K562 (cell line): ENCODE measurements at regions not wholly inside any gene's neighbourhood (a gene's known extent, or its start where the extent isn't known, plus 50 kb on each side); places are given as distances from the start of the nearest gene placed in this dataset.

Source experiments
- ATF1 ChIP-seq, 2 experiments: fragments of 450-650 bp in 1 of 2; IDR thresholded peaks; 2 replicates each; pipeline ENCODE4 v1.6.1; 2016; ENCODE audit warnings: missing compliant biosample characterization in 1 of 2, missing genetic modification characterization in 1 of 2
- CHD1 ChIP-seq: fragments of 200-600 bp; sonication (generic); IDR thresholded peaks from one replicate; pipeline ENCODE4 v1.6.1; 2012; ENCODE audit warnings: mild to moderate bottlenecking, moderate library complexity, low read length, inconsistent platforms
- CREB1 ChIP-seq, 2 experiments: sonication (generic) in 1 of 2; formaldehyde crosslinking in 1 of 2; IDR thresholded peaks; 2 replicates each; pipeline versions ENCODE4 v1.6.1 to v1.8.0; 2012 to 2022; ENCODE audit warnings: inconsistent platforms in 1 of 2, mild to moderate bottlenecking in 1 of 2, missing genetic modification reagents in 1 of 2, moderate library complexity in 1 of 2
- DIDO1 ChIP-seq: fragments of 450-650 bp; IDR thresholded peaks from 2 replicates; pipeline ENCODE4 v1.6.1; 2016; ENCODE audit warnings: low read depth, missing biosample characterization, missing genetic modification characterization
- MCM2 ChIP-seq: fragments of 450-650 bp; IDR thresholded peaks from 2 replicates; pipeline ENCODE4 v1.6.1; 2017; ENCODE audit warnings: low read depth, mild to moderate bottlenecking
- MYBL2 ChIP-seq, 2 experiments: fragments of 450-650 bp in 1 of 2; sonication (generic) in 1 of 2; formaldehyde crosslinking in 1 of 2; IDR thresholded peaks; 2 replicates each; pipeline versions ENCODE4 v1.6.1 to v1.8.1; 2017 to 2022; ENCODE audit warnings: borderline replicate concordance in 1 of 2, inconsistent platforms in 1 of 2, low read depth in 1 of 2, mild to moderate bottlenecking in 1 of 2, missing genetic modification reagents in 1 of 2, moderate library complexity in 1 of 2
- ZNF133 ChIP-seq: fragments of 250-450 bp; sonication (Bioruptor Pico); IDR thresholded peaks from 2 replicates; pipeline ENCODE4 v1.4.0; 2020; ENCODE audit warnings: mild to moderate bottlenecking
- TF ChIP-seq, protein P1 (sequence below), 2 experiments: fragments of 450-650 bp in 1 of 2; sonication (generic) in 1 of 2; formaldehyde crosslinking in 1 of 2; IDR thresholded peaks in 1 of 2; conservative IDR thresholded peaks in 1 of 2; 2 replicates each; pipeline versions ENCODE4 v1.6.1 to v1.8.1; 2016 to 2023; ENCODE audit warnings: mild to moderate bottlenecking in 2 of 2, moderate library complexity in 2 of 2, inconsistent platforms in 1 of 2, missing genetic modification reagents in 1 of 2
- TF ChIP-seq, protein P2 (sequence below): fragments of 450-650 bp; IDR thresholded peaks from 2 replicates; pipeline ENCODE4 v1.6.1; 2016; ENCODE audit warnings: mild to moderate bottlenecking, moderate library complexity

DNA sequence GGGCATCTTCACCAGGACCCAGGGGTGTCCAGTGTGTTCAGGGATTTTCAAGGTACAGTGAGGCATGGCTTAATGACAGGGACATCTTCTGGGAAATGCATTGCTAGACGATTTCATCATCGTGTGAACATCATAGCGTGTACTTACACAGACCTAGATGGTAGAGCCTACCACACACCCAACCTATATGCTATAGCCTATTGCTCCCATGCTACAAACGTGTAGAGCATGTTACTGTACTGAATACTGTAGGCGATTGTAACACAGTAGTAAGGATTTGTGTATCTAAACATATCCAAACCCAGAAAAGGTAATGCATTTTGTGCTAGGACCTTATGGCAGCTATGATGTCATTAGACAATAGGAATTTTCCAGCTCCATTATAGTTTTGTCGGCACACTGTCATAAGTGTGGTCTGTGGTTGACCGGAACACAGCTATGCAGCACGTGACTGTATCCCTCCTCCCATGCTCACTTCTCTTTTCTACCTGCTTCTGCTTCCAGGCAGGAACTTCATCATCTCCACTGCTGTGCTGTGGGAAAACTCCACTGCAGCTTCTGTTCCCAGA lies 416.2 kb upstream of the NFE2L3 start (continued):
- TF ChIP-seq DIDO1 (tag), result no peak
- no peak for TF ChIP-seq MYBL2 (IDR thresholded peaks at IDR 0.05; ENCODE audit: low read depth)
- no peak for TF ChIP-seq MYBL2 (CRISPR knock-in tag; IDR thresholded peaks at IDR 0.05; ENCODE audit: borderline replicate concordance)
- no peak for TF ChIP-seq ATF1 (CRISPR knock-in tag; IDR thresholded peaks at IDR 0.05)
- peak; percentile 41; the same call in 1 of the 2 replicates for TF ChIP-seq ATF1 (tag; IDR thresholded peaks at IDR 0.05)
- no peak for TF ChIP-seq CREB1 (IDR thresholded peaks at IDR 0.05)
- no peak for TF ChIP-seq CREB1 (CRISPR knock-in tag; IDR thresholded peaks at IDR 0.05)
- TF ChIP-seq, protein P1, sequence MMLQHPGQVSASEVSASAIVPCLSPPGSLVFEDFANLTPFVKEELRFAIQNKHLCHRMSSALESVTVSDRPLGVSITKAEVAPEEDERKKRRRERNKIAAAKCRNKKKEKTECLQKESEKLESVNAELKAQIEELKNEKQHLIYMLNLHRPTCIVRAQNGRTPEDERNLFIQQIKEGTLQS (IDR thresholded peaks at IDR 0.05), result peak; percentile 87
- TF ChIP-seq, protein P1 (CRISPR knock-in tag; conservative IDR thresholded peaks at IDR 0.05), result no peak
- no peak for TF ChIP-seq CHD1
- no peak for TF ChIP-seq MCM2
- TF ChIP-seq ZNF133, result 0 out of 2 replicates have a peak, but pooled peaks have one; percentile 64
- TF ChIP-seq, protein P2, sequence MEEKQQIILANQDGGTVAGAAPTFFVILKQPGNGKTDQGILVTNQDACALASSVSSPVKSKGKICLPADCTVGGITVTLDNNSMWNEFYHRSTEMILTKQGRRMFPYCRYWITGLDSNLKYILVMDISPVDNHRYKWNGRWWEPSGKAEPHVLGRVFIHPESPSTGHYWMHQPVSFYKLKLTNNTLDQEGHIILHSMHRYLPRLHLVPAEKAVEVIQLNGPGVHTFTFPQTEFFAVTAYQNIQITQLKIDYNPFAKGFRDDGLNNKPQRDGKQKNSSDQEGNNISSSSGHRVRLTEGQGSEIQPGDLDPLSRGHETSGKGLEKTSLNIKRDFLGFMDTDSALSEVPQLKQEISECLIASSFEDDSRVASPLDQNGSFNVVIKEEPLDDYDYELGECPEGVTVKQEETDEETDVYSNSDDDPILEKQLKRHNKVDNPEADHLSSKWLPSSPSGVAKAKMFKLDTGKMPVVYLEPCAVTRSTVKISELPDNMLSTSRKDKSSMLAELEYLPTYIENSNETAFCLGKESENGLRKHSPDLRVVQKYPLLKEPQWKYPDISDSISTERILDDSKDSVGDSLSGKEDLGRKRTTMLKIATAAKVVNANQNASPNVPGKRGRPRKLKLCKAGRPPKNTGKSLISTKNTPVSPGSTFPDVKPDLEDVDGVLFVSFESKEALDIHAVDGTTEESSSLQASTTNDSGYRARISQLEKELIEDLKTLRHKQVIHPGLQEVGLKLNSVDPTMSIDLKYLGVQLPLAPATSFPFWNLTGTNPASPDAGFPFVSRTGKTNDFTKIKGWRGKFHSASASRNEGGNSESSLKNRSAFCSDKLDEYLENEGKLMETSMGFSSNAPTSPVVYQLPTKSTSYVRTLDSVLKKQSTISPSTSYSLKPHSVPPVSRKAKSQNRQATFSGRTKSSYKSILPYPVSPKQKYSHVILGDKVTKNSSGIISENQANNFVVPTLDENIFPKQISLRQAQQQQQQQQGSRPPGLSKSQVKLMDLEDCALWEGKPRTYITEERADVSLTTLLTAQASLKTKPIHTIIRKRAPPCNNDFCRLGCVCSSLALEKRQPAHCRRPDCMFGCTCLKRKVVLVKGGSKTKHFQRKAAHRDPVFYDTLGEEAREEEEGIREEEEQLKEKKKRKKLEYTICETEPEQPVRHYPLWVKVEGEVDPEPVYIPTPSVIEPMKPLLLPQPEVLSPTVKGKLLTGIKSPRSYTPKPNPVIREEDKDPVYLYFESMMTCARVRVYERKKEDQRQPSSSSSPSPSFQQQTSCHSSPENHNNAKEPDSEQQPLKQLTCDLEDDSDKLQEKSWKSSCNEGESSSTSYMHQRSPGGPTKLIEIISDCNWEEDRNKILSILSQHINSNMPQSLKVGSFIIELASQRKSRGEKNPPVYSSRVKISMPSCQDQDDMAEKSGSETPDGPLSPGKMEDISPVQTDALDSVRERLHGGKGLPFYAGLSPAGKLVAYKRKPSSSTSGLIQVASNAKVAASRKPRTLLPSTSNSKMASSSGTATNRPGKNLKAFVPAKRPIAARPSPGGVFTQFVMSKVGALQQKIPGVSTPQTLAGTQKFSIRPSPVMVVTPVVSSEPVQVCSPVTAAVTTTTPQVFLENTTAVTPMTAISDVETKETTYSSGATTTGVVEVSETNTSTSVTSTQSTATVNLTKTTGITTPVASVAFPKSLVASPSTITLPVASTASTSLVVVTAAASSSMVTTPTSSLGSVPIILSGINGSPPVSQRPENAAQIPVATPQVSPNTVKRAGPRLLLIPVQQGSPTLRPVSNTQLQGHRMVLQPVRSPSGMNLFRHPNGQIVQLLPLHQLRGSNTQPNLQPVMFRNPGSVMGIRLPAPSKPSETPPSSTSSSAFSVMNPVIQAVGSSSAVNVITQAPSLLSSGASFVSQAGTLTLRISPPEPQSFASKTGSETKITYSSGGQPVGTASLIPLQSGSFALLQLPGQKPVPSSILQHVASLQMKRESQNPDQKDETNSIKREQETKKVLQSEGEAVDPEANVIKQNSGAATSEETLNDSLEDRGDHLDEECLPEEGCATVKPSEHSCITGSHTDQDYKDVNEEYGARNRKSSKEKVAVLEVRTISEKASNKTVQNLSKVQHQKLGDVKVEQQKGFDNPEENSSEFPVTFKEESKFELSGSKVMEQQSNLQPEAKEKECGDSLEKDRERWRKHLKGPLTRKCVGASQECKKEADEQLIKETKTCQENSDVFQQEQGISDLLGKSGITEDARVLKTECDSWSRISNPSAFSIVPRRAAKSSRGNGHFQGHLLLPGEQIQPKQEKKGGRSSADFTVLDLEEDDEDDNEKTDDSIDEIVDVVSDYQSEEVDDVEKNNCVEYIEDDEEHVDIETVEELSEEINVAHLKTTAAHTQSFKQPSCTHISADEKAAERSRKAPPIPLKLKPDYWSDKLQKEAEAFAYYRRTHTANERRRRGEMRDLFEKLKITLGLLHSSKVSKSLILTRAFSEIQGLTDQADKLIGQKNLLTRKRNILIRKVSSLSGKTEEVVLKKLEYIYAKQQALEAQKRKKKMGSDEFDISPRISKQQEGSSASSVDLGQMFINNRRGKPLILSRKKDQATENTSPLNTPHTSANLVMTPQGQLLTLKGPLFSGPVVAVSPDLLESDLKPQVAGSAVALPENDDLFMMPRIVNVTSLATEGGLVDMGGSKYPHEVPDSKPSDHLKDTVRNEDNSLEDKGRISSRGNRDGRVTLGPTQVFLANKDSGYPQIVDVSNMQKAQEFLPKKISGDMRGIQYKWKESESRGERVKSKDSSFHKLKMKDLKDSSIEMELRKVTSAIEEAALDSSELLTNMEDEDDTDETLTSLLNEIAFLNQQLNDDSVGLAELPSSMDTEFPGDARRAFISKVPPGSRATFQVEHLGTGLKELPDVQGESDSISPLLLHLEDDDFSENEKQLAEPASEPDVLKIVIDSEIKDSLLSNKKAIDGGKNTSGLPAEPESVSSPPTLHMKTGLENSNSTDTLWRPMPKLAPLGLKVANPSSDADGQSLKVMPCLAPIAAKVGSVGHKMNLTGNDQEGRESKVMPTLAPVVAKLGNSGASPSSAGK, result peak; percentile 49
